Spleen (tissue), 11 donors: ENCODE measurements at regions not wholly inside any gene's neighbourhood (a gene's known extent, or its start where the extent isn't known, plus 50 kb on each side); places are given as distances from the start of the nearest gene placed in this dataset.

Experiments used
- DNase-seq: peaks from one replicate; pipeline ENCODE4 v3.0.0-alpha.2; 2020
- H3K27ac ChIP-seq, 8 donors: fragments of 200-600 bp; sonication (generic) in 7 of 8; 1 replicate in 4 of 8; 2 replicates in 4 of 8; pipeline versions ENCODE4 v1.5.0 to v1.8.0; 2016 to 2021; ENCODE audit warnings: inconsistent platforms in 4 of 8, mild to moderate bottlenecking in 4 of 8, moderate library complexity in 1 of 8
- H3K27me3 ChIP-seq, 7 donors: fragments of 200-600 bp; sonication (generic) in 6 of 7; replicated peaks in 1 of 7; 1 replicate in 4 of 7; 2 replicates in 3 of 7; pipeline versions ENCODE4 v1.5.0 to v1.8.0; 2016 to 2021; ENCODE audit warnings: inconsistent platforms in 3 of 7, mild to moderate bottlenecking in 1 of 7
- H3K36me3 ChIP-seq, 6 donors: fragments of 200-600 bp; sonication (generic) in 5 of 6; 1 replicate in 4 of 6; 2 replicates in 2 of 6; pipeline versions ENCODE4 v1.5.0 to v1.8.0; 2016 to 2021; ENCODE audit warnings: inconsistent platforms in 2 of 6
- H3K4me1 ChIP-seq, 6 donors: fragments of 200-600 bp; sonication (generic) in 5 of 6; 1 replicate in 3 of 6; 2 replicates in 3 of 6; pipeline versions ENCODE4 v1.5.0 to v1.8.0; 2016 to 2021; ENCODE audit warnings: inconsistent platforms in 3 of 6
- H3K4me3 ChIP-seq, 8 donors: fragments of 200-600 bp; sonication (generic) in 7 of 8; 1 replicate in 4 of 8; 2 replicates in 4 of 8; pipeline versions ENCODE4 v1.5.0 to v1.8.0; 2016 to 2021; ENCODE audit warnings: inconsistent platforms in 4 of 8, mild to moderate bottlenecking in 4 of 8, moderate library complexity in 2 of 8
- H3K9me3 ChIP-seq, 8 donors: fragments of 200-600 bp; sonication (generic) in 7 of 8; 1 replicate in 4 of 8; 2 replicates in 4 of 8; pipeline versions ENCODE4 v1.5.0 to v1.8.0; 2016 to 2021; ENCODE audit warnings: inconsistent platforms in 4 of 8
- CTCF ChIP-seq, 11 experiments: fragments of 200-600 bp in 7 of 11; fragments of 450-650 bp in 4 of 11; sonication (generic) in 4 of 11; IDR thresholded peaks in 8 of 11; conservative IDR thresholded peaks in 3 of 11; 1 replicate in 7 of 11; 2 replicates in 4 of 11; pipeline versions ENCODE4 v1.4.0 to v1.8.0; 2016 to 2021; ENCODE audit warnings: antibody characterized with exemption in 11 of 11, inconsistent platforms in 4 of 11, mild to moderate bottlenecking in 1 of 11
- POLR2A ChIP-seq, 3 donors: fragments of 450-650 bp; IDR thresholded peaks; one replicate each; pipeline ENCODE4 v1.5.1; 2017; ENCODE audit warnings: antibody characterized with exemption in 3 of 3, mild to moderate bottlenecking in 1 of 3
- POLR2AphosphoS5 ChIP-seq, 3 donors: sonication (generic); formaldehyde crosslinking; IDR thresholded peaks; one replicate each; pipeline ENCODE4 v1.5.1; 2017; ENCODE audit warnings: antibody characterized with exemption in 3 of 3
- WGBS, 5 donors: extraction: QIAGEN DNeasy Blood & Tissue Kit in 3 of 5; methylation state at CpG; one replicate each; pipeline versions ENCODE4 v1.1.5 to v1.1.7; 2013 to 2018; 5-methylcytosine and 5-hydroxymethylcytosine counted together
- intact Hi-C: fragments of 100-400 bp; cut with DNase I; formaldehyde crosslinking; loops from one replicate; pipeline ENCODE4 v1.15.0; 2023; ENCODE audit warnings: low total_unique reads
- donor health status: healthy with polysubstance abuse.
- donor health status: DM: no; HTN: no; CAD: no; lungs with moderate emphysema.
- donor health status: DM: no; HTN: no; CAD: no.
- donor health status: Bipolar disorder and iron deficiency.
- donor health status: healthy.
- donor health status: DM: no; HTN: no; CAD: no.
- donor health status: DM: yes; HTN: yes; CAD: no.

DNA sequence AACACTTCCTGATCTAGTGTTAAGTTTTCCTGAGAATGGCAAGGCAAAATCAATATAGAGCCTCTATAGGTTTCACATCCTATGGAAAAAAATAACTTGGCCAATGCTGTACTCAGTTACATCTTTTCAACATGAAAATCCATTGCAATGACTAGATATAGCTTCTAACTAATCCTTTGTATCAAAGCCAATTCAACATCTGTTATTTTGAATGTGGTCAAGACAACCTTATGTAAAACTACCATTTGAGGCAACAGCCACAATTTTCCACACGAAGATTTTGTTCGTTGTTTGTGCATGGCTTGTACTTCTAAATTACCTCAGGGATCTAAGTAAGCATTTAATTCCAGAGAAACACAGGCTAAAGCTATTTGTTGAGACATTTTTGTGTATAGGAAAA lies 637.8 kb upstream of the EYS start:
- TF ChIP-seq POLR2AphosphoS5 (IDR thresholded peaks at IDR 0.05) (no peak), POLR2A (IDR thresholded peaks at IDR 0.05) (no peak), CTCF (IDR thresholded peaks at IDR 0.05 in 8 of 11, conservative IDR thresholded peaks at IDR 0.05 in 3 of 11) (no peak)
- WGBS, 5 donors, result 35 to 64% (median 60%) methylated on average over 2 of the region's 2 CpGs
- Histone ChIP-seq H3K27me3 (no peaks in the 10 kb centered on the region), H3K9me3 (peaks cover 0 to 11% (median 0%) of the 10 kb centered on the region in 8 donors), H3K4me1 (no peaks in the 10 kb centered on the region), H3K36me3 (no peaks in the 10 kb centered on the region), H3K27ac (no peak overlapping the region), H3K4me3 (no peak overlapping the region)
- intact Hi-C loops, result no loop called here
- DNase-seq, result no peak

GRCh38 chr6:66340736-66341135 lies 633.7 kb upstream of the EYS start:
- H3K27ac ChIP-seq, result no peak overlapping the region
- H3K4me3 ChIP-seq, result no peak overlapping the region
- H3K9me3 ChIP-seq, result peaks cover 0 to 14% (median 0%) of the 10 kb centered on the region in 8 donors
- TF ChIP-seq POLR2A (IDR thresholded peaks at IDR 0.05) (no peak), CTCF (IDR thresholded peaks at IDR 0.05 in 8 of 11, conservative IDR thresholded peaks at IDR 0.05 in 3 of 11) (no peak), POLR2AphosphoS5 (IDR thresholded peaks at IDR 0.05) (no peak)
- no peaks in the 10 kb centered on the region for H3K27me3 ChIP-seq
- 77 to 94% (median 86%) methylated on average over 1 of the region's 1 CpG for WGBS, 5 donors
- H3K36me3 ChIP-seq, result no peaks in the 10 kb centered on the region
- H3K4me1 ChIP-seq, result no peaks in the 10 kb centered on the region
- DNase-seq, result no peak
- intact Hi-C loops, result no loop called here

DNA sequence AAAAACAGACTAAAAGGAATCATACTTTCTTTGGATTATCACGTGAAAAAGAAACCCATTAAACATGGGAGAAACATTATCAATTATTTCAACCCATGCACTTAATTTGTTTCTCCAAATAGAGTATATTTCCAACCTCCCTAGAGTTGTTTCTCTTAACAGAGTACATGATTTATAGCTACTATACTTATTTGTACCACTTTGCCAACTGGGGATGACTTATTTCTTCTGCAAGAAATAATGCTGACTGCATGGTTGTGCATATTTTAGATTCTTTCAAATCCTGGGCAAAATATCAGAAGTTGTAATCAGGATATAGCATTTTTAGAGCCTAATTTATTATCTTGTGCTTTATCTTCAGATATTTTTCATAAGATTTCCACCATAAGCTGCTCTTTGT lies 629.1 kb upstream of the EYS start:
- DNase-seq, result no peak
- Histone ChIP-seq H3K9me3 (peaks cover 0 to 9% (median 2%) of the 10 kb centered on the region in 8 donors), H3K27me3 (no peaks in the 10 kb centered on the region), H3K4me3 (no peak overlapping the region), H3K36me3 (no peaks in the 10 kb centered on the region), H3K4me1 (no peaks in the 10 kb centered on the region), H3K27ac (no peak overlapping the region)
- TF ChIP-seq POLR2AphosphoS5 (IDR thresholded peaks at IDR 0.05) (no peak), CTCF (IDR thresholded peaks at IDR 0.05 in 8 of 11, conservative IDR thresholded peaks at IDR 0.05 in 3 of 11) (no peak), POLR2A (IDR thresholded peaks at IDR 0.05) (no peak)
- 66 to 84% (median 73%) methylated on average over 1 of the region's 1 CpG for WGBS, 5 donors
- intact Hi-C loops, result no loop called here

- H3K4me1 ChIP-seq, result no peaks in the 10 kb centered on the region
- peaks cover 0 to 26% (median 5%) of the 10 kb centered on the region in 8 donors for H3K9me3 ChIP-seq
- H3K27ac ChIP-seq, result no peak overlapping the region
- no peaks in the 10 kb centered on the region for H3K27me3 ChIP-seq
- no peak overlapping the region for H3K4me3 ChIP-seq
- H3K36me3 ChIP-seq, result no peaks in the 10 kb centered on the region
- intact Hi-C loops, result no loop called here
- no peak for DNase-seq
- WGBS, 5 donors, result 65 to 89% (median 74%) methylated on average over 3 of the region's 3 CpGs
- no peak for TF ChIP-seq CTCF (IDR thresholded peaks at IDR 0.05 in 8 of 11, conservative IDR thresholded peaks at IDR 0.05 in 3 of 11)
- TF ChIP-seq POLR2AphosphoS5 (IDR thresholded peaks at IDR 0.05), result no peak
- no peak for TF ChIP-seq POLR2A (IDR thresholded peaks at IDR 0.05)
Observed at GRCh38 chr6:66328200-66328599, 621.2 kb upstream of the EYS start.
